K562 (cell line): ENCODE measurements at regions not wholly inside any gene's neighbourhood (a gene's known extent, or its start where the extent isn't known, plus 50 kb on each side); places are given as distances from the start of the nearest gene placed in this dataset.

Experiments
- ATAC-seq: fragments of 200-7000 bp; cut with Tn5 transposase; 3 replicates; pipeline ENCODE4 v1.9.1; 2020; ENCODE audit warnings: moderate library complexity
- BruUV-seq: library from RNA; stranded (reverse); fragments of 400-500 nt; replicated peaks from 2 replicates; lab custom pipeline; 2021; lab: Mats Ljungman, UMichigan
- CTCF ChIA-PET: fragments of 300-600 bp; formaldehyde crosslinking; extraction: SDS; loops from one replicate; lab custom pipeline; 2021; ENCODE audit warnings: low intra/inter-chr PET ratio; lab: Yijun Ruan, JAX
- POLR2A ChIA-PET: fragments of 300-600, 350-650 bp; sonication (Branson Sonifier 250); formaldehyde crosslinking; extraction: SDS; loops from one replicate; lab custom pipeline; 2021; ENCODE audit warnings: antibody characterized with exemption, inconsistent platforms; lab: Yijun Ruan, JAX
- DNase-seq, 4 experiments: peaks; one replicate each; pipeline versions ENCODE4 v3.0.0 to v3.0.0-alpha.2; 2011 to 2018; ENCODE audit warnings: low spot score in 3 of 4, mixed read lengths in 3 of 4; ENCODE audit errors: extremely low read depth in 1 of 4
- FAIRE-seq: peaks from 2 replicates; lab custom pipeline; 2011; peaks lifted over from hg19 to GRCh38; lab: Jason Lieb, UNC
- H2AFZ ChIP-seq: 2 replicates; pipeline ENCODE4 v1.6.0; 2011; ENCODE audit warnings: low read depth, low read length, control low read depth, inconsistent platforms
- H3K27ac ChIP-seq: fragments of 200-600 bp; 3 replicates; pipeline ENCODE4 v1.8.0; 2011; ENCODE audit warnings: low read depth, mild to moderate bottlenecking, control low read depth, inconsistent platforms, low read length, moderate library complexity, mixed read lengths; ENCODE audit errors: extremely low read depth
- H3K27me3 ChIP-seq, 2 experiments: fragments of 300-600 bp in 1 of 2; 2 replicates in 1 of 2; 3 replicates in 1 of 2; pipeline versions ENCODE4 v1.6.0 to v1.8.0; 2011; ENCODE audit warnings: inconsistent platforms in 2 of 2, low read length in 2 of 2, mild to moderate bottlenecking in 1 of 2, mixed read lengths in 1 of 2, moderate library complexity in 1 of 2; ENCODE audit not compliant: control insufficient read depth in 2 of 2, insufficient read depth in 2 of 2
- H3K36me3 ChIP-seq: fragments of 300-600 bp; 3 replicates; pipeline ENCODE4 v1.8.0; 2011; ENCODE audit warnings: mild to moderate bottlenecking, low read length, inconsistent platforms; ENCODE audit not compliant: control insufficient read depth, insufficient read depth
- H3K4me1 ChIP-seq, 2 experiments: fragments of 200-600 bp in 1 of 2; replicated peaks in 1 of 2; 2 replicates in 1 of 2; 3 replicates in 1 of 2; pipeline versions ENCODE4 v1.5.1 to v1.8.0; 2011; ENCODE audit warnings: inconsistent platforms in 2 of 2, low read length in 2 of 2, mild to moderate bottlenecking in 1 of 2, mixed read lengths in 1 of 2, moderate library complexity in 1 of 2; ENCODE audit not compliant: control insufficient read depth in 2 of 2, insufficient read depth in 2 of 2
- H3K4me2 ChIP-seq: 2 replicates; pipeline ENCODE4 v1.6.1; 2011; ENCODE audit warnings: low read length, control low read depth, inconsistent platforms, mixed read lengths; ENCODE audit not compliant: insufficient read depth
- H3K4me3 ChIP-seq: fragments of 200-600 bp; sonication (generic), shearing (Covaris generic); 2 replicates; pipeline ENCODE4 v1.5.1; 2016; ENCODE audit warnings: control low read depth, inconsistent platforms
- H3K79me2 ChIP-seq: fragments of 200-600 bp; 3 replicates; pipeline ENCODE4 v1.8.0; 2011; ENCODE audit warnings: low read length, inconsistent platforms; ENCODE audit not compliant: control insufficient read depth, insufficient read depth
- H3K9ac ChIP-seq, 2 experiments: 2 replicates each; pipeline versions ENCODE4 v1.6.0 to v1.6.1; 2011; ENCODE audit warnings: low read depth in 2 of 2, low read length in 2 of 2, control low read depth in 1 of 2, inconsistent platforms in 1 of 2, mild to moderate bottlenecking in 1 of 2, mixed read lengths in 1 of 2; ENCODE audit not compliant: insufficient read depth in 1 of 2
- H3K9me1 ChIP-seq: one replicate; pipeline ENCODE4 v1.6.0; 2011; ENCODE audit warnings: inconsistent platforms, mild to moderate bottlenecking, low read length, moderate library complexity; ENCODE audit not compliant: control insufficient read depth, insufficient read depth
- H3K9me3 ChIP-seq: replicated peaks from 2 replicates; pipeline ENCODE4 v1.5.1; 2011; ENCODE audit warnings: low read depth, low read length, inconsistent platforms; ENCODE audit not compliant: control insufficient read depth, insufficient read depth
- H4K20me1 ChIP-seq: replicated peaks from 2 replicates; pipeline ENCODE4 v1.6.1; 2011; ENCODE audit warnings: low read length, inconsistent platforms, mixed read lengths; ENCODE audit not compliant: control insufficient read depth, insufficient read depth
- IRF2 ChIP-seq: sonication (generic); formaldehyde crosslinking; IDR thresholded peaks from 2 replicates; pipeline ENCODE4 v1.8.1; 2022; ENCODE audit warnings: mild to moderate bottlenecking, missing genetic modification reagents
- PRMT5 ChIP-seq: sonication (generic); formaldehyde crosslinking; IDR thresholded peaks from 2 replicates; pipeline ENCODE4 v1.5.0; 2020; ENCODE audit warnings: missing genetic modification reagents
- WGBS: fragments of 100-300 bp; shearing (Covaris generic); methylation state at CpG from one replicate; pipeline ENCODE4 v1.1.6; 2016; ENCODE audit warnings: low coverage, mixed read lengths; ENCODE audit not compliant: insufficient coverage; ENCODE audit errors: missing lambda C conversion rate; 5-methylcytosine and 5-hydroxymethylcytosine counted together
- in situ Hi-C: fragments of 300-500 bp; cut with MboI; formaldehyde crosslinking; loops from 4 replicates; pipeline ENCODE4 v1.15.0; 2018; ENCODE audit warnings: inconsistent platforms, mixed read lengths
- intact Hi-C: fragments of 100-400 bp; cut with micrococcal nuclease; formaldehyde crosslinking; loops from 2 replicates; pipeline ENCODE4 v1.14.2; 2022
- TF ChIP-seq, protein P1 (sequence below), 2 experiments: fragments of 450-650 bp; formaldehyde crosslinking in 1 of 2; IDR thresholded peaks; 2 replicates each; pipeline versions ENCODE4 v1.4.0 to v1.6.1; 2014 to 2020; ENCODE audit warnings: mild to moderate bottlenecking in 2 of 2, borderline replicate concordance in 1 of 2, low read depth in 1 of 2

DNA sequence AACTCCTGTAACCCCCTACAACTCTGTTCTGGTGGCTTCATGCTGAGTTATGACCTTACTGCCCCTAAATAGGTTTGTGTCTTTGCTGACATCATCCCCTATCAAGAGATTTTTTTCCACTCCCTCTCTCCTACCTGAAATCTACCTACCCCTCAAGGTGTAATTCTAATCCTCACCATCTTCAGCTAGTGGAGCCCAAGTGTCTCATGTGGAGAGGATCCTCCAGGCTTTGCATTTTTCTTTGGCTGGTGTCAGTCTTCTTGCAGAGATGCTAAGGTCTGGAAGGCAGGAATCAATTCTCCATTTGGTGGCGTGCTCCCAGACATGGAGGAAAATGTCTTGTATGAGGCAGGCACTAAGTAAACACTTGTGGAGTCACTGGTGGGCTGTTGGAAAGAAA lies 74.8 kb upstream of the PRMT8 start (continued):
- TF ChIP-seq, protein P1, sequence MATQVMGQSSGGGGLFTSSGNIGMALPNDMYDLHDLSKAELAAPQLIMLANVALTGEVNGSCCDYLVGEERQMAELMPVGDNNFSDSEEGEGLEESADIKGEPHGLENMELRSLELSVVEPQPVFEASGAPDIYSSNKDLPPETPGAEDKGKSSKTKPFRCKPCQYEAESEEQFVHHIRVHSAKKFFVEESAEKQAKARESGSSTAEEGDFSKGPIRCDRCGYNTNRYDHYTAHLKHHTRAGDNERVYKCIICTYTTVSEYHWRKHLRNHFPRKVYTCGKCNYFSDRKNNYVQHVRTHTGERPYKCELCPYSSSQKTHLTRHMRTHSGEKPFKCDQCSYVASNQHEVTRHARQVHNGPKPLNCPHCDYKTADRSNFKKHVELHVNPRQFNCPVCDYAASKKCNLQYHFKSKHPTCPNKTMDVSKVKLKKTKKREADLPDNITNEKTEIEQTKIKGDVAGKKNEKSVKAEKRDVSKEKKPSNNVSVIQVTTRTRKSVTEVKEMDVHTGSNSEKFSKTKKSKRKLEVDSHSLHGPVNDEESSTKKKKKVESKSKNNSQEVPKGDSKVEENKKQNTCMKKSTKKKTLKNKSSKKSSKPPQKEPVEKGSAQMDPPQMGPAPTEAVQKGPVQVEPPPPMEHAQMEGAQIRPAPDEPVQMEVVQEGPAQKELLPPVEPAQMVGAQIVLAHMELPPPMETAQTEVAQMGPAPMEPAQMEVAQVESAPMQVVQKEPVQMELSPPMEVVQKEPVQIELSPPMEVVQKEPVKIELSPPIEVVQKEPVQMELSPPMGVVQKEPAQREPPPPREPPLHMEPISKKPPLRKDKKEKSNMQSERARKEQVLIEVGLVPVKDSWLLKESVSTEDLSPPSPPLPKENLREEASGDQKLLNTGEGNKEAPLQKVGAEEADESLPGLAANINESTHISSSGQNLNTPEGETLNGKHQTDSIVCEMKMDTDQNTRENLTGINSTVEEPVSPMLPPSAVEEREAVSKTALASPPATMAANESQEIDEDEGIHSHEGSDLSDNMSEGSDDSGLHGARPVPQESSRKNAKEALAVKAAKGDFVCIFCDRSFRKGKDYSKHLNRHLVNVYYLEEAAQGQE (IDR thresholded peaks at IDR 0.05; ENCODE audit: borderline replicate concordance) = no peak
- TF ChIP-seq, protein P1 (CRISPR knock-in tag; IDR thresholded peaks at IDR 0.05; ENCODE audit: low read depth) = no peak
- TF ChIP-seq PRMT5 (CRISPR knock-in tag) = no peak

DNA sequence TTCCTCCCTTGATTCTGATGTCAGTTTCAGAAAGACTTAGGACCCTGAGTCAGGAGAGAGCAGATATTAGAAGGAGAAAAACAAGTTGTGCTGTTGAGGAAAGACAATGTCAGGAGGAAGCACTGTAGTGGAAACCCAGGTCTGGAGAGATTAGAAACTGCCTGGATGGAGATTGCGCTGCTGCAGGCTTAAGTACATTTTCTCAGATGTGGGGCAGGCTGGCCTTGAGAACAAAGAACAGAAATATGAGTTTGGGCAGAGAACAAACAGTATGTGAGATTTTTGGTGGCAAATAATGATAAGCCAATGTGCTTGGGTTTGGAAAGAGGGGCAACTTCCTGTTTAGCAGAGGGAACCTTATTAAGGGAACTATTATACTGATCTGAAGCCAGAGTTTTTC lies 74.3 kb upstream of the PRMT8 start:
- in situ Hi-C loops = no loop called here
- Histone ChIP-seq H3K9me3 (no peaks in the 10 kb centered on the region), H3K79me2 (no peaks in the 10 kb centered on the region), H3K27ac (no peak overlapping the region)
- ATAC-seq = no peak
- POLR2A ChIA-PET = interaction anchor here (0.6 kb wide), 1 partner anchor 41 kb away, joined by 4 read pairs; no protein-coding TSS in a partner anchor
- TF ChIP-seq IRF2 (CRISPR knock-in tag) = no peak
- TF ChIP-seq, all 486 proteins: peak for 0
- H3K9ac ChIP-seq = no peak overlapping the region
- H3K4me1 ChIP-seq = no peaks in the 10 kb centered on the region
- DNase-seq = no peak
- FAIRE-seq = no peak
- H3K27me3 ChIP-seq = no peaks in the 10 kb centered on the region
- H3K4me3 ChIP-seq = no peak overlapping the region
- CTCF ChIA-PET = no interaction called here
- no peak overlapping the region for H3K4me2 ChIP-seq
- no peaks in the 10 kb centered on the region for H4K20me1 ChIP-seq
- BruUV-seq = no TSS peak
- H3K9me1 ChIP-seq = no peaks in the 10 kb centered on the region
- WGBS = 0% methylated on average over 1 of the region's 1 CpG
- H2AFZ ChIP-seq = no peak overlapping the region
- intact Hi-C loops = no loop called here
- no peaks in the 10 kb centered on the region for H3K36me3 ChIP-seq
